ENCODE measurements at regions not wholly inside any gene's neighbourhood (a gene's known extent, or its start where the extent isn't known, plus 50 kb on each side); places are given as distances from the start of the nearest gene placed in this dataset.
"Not testable (repeated sequence)": the region's sequence is repeated elsewhere in the genome, so short reads cannot be mapped to it uniquely, and the experiment has no call there.

DNA sequence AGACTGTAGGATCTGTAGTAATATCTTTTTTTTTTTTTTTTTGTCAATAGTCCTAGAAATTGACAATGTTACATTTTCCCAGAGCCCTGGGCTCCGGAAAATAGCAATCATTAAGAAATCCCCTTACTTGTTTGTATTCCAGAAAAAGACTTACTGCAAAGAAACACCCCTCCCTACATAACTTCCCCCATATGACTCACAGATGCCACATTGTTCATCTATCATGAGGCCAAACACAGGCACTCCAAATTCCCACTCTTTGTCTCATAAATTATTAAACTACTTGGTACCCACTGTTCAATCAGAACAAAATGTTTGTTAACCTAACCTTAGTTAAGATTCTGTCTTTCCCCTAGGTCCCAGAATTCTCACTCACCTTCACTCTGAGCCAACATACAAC is 53.5 kb downstream of the TEX51 start:
- H3K9me3 Mint-ChIP-seq, result no peaks in the 10 kb centered on the region
- no peak overlapping the region for H3K27ac Mint-ChIP-seq
- CTCF ChIA-PET, result no interaction called here
- no peaks in the 10 kb centered on the region for H3K36me3 Mint-ChIP-seq (ENCODE audit: low read depth)
- ATAC-seq (no peak), DNase-seq (no peak)
- peaks cover 7% of the 10 kb centered on the region for H3K27me3 Mint-ChIP-seq
- no peak overlapping the region for H3K4me3 Mint-ChIP-seq
- peaks cover 3% of the 10 kb centered on the region for H3K4me1 Mint-ChIP-seq (ENCODE audit: low read depth)
- TF ChIP-seq, protein P1, sequence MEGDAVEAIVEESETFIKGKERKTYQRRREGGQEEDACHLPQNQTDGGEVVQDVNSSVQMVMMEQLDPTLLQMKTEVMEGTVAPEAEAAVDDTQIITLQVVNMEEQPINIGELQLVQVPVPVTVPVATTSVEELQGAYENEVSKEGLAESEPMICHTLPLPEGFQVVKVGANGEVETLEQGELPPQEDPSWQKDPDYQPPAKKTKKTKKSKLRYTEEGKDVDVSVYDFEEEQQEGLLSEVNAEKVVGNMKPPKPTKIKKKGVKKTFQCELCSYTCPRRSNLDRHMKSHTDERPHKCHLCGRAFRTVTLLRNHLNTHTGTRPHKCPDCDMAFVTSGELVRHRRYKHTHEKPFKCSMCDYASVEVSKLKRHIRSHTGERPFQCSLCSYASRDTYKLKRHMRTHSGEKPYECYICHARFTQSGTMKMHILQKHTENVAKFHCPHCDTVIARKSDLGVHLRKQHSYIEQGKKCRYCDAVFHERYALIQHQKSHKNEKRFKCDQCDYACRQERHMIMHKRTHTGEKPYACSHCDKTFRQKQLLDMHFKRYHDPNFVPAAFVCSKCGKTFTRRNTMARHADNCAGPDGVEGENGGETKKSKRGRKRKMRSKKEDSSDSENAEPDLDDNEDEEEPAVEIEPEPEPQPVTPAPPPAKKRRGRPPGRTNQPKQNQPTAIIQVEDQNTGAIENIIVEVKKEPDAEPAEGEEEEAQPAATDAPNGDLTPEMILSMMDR (IDR thresholded peaks at IDR 0.05), result no peak
- POLR2A ChIA-PET, result no interaction called here
- intact Hi-C loops (cut with micrococcal nuclease), result no loop called here

DNA sequence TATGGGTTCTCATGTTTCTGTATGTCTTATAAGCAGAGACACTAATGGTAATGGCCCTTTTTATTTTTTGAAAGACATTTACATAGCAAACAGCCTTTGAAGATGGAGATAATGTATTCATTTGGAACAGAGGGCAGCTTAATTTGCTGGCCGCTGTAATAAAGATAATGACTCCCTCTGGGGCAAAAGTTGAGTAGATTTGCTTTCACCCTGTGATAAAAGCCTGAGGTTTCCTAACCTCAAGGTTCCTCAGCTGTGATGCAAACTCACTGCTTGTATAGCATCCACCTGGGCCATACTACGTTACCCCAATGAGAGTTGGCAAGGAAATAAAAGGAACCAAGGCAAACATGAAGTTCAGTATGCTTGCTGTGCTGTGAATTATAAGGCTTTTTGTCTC is 54.8 kb downstream of the TEX51 start:
- H3K27me3 Mint-ChIP-seq, result peaks cover 11% of the 10 kb centered on the region
- ChIA-PET CTCF (no interaction called here), POLR2A (no interaction called here)
- ATAC-seq (no peak), DNase-seq (no peak)
- H3K9me3 Mint-ChIP-seq, result no peaks in the 10 kb centered on the region
- intact Hi-C loops (cut with micrococcal nuclease), result no loop called here
- no peaks in the 10 kb centered on the region for H3K36me3 Mint-ChIP-seq (ENCODE audit: low read depth)
- TF ChIP-seq, protein P1 (IDR thresholded peaks at IDR 0.05), result no peak
- no peak overlapping the region for H3K4me3 Mint-ChIP-seq
- no peak overlapping the region for H3K27ac Mint-ChIP-seq
- H3K4me1 Mint-ChIP-seq (ENCODE audit: low read depth), result peaks cover 3% of the 10 kb centered on the region

DNA sequence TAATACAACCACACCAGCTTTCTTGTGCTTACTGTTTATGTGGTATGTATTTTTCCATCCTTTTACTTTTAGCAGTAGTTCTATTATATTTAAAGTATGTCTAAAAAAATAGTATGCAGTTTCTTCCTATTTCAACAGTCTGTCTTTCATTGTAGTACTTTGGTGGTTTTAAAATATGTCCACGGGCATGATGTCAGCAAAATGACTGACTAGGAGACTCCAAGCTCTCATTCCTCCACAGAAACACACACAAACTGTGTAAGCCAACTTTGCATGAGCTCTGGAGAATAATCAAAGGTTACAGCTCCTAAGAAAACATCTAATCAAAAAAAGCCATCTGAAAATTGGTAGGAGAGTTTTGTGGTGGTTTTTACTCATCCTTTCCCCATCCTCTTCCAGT is 56.1 kb downstream of the TEX51 start:
- POLR2A ChIA-PET, result no interaction called here
- H3K27me3 Mint-ChIP-seq, result peaks cover 15% of the 10 kb centered on the region
- no peak overlapping the region for H3K4me3 Mint-ChIP-seq
- intact Hi-C loops (cut with micrococcal nuclease), result no loop called here
- DNase-seq (no peak), ATAC-seq (no peak)
- no peak overlapping the region for H3K27ac Mint-ChIP-seq
- H3K36me3 Mint-ChIP-seq (ENCODE audit: low read depth), result no peaks in the 10 kb centered on the region
- TF ChIP-seq, protein P1 (IDR thresholded peaks at IDR 0.05), result no peak
- peaks cover 3% of the 10 kb centered on the region for H3K9me3 Mint-ChIP-seq
- H3K4me1 Mint-ChIP-seq (ENCODE audit: low read depth), result peaks cover 3% of the 10 kb centered on the region
- CTCF ChIA-PET, result interaction anchor here (4.2 kb wide), 1 partner anchor 17 kb away, joined by 22 read pairs; no protein-coding TSS in a partner anchor

- H3K4me1 Mint-ChIP-seq (ENCODE audit: low read depth); POLR2A ChIA-PET; H3K4me3 Mint-ChIP-seq; DNase-seq; intact Hi-C loops (cut with micrococcal nuclease); ATAC-seq; H3K36me3 Mint-ChIP-seq (ENCODE audit: low read depth); H3K27ac Mint-ChIP-seq: not testable (repeated sequence)
- Mint-ChIP-seq H3K9me3 (peaks cover 11% of the 10 kb centered on the region), H3K27me3 (peaks cover 19% of the 10 kb centered on the region)
- CTCF ChIA-PET, result interaction anchor here (4.2 kb wide), 1 partner anchor 15 kb away, joined by 22 read pairs; no protein-coding TSS in a partner anchor
Observed at GRCh38 chr2:126956773-126957172, 58.1 kb downstream of the TEX51 start.

GRCh38 chr2:126963390-126963789 is 64.7 kb downstream of the TEX51 start:
- POLR2A ChIA-PET, result no interaction called here
- no peak for ATAC-seq
- DNase-seq, result no peak
- no peak overlapping the region for H3K27ac Mint-ChIP-seq
- H3K4me1 Mint-ChIP-seq (ENCODE audit: low read depth), result no peaks in the 10 kb centered on the region
- no peak overlapping the region for H3K4me3 Mint-ChIP-seq
- peaks cover 3% of the 10 kb centered on the region for H3K36me3 Mint-ChIP-seq (ENCODE audit: low read depth)
- TF ChIP-seq, protein P1 (IDR thresholded peaks at IDR 0.05), result no peak
- peaks cover 11% of the 10 kb centered on the region for H3K9me3 Mint-ChIP-seq
- intact Hi-C loops (cut with micrococcal nuclease), result no loop called here
- CTCF ChIA-PET, result interaction anchor here (1.6 kb wide), 1 partner anchor 9 kb away, joined by 8 read pairs; no protein-coding TSS in a partner anchor
- peaks cover 23% of the 10 kb centered on the region for H3K27me3 Mint-ChIP-seq

DNA sequence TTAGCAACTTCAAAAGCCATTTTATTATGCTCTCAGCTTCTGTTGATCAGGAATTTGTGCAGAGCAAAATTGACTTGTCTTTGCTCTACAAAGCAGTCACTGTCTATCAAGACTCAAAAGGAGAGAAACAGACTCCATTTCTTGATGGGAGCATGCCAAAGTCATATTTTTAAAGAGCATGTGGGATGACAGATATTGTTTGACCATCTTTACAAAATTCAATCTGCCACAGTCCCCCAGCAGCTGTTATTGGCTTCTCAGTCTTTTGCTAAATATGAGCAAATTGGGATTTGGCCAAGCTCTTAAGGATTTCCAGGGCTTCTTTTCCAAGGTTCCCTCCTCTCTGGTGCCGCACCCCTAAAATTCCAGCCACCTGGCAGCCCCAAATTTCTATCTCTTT is 67.9 kb downstream of the TEX51 start:
- Mint-ChIP-seq H3K27me3 (peaks cover 25% of the 10 kb centered on the region), H3K4me1 (ENCODE audit: low read depth) (no peaks in the 10 kb centered on the region), H3K27ac (no peak overlapping the region), H3K4me3 (no peak overlapping the region), H3K9me3 (no peaks in the 10 kb centered on the region), H3K36me3 (ENCODE audit: low read depth) (no peaks in the 10 kb centered on the region)
- ATAC-seq (no peak), DNase-seq (no peak)
- intact Hi-C loops (cut with micrococcal nuclease), result no loop called here
- ChIA-PET POLR2A (interaction anchor here (0.5 kb wide), 1 partner anchor 11 kb away, joined by 3 read pairs; no protein-coding TSS in a partner anchor), CTCF (no interaction called here)
- TF ChIP-seq, protein P1 (IDR thresholded peaks at IDR 0.05), result no peak

Measured in activated CD8-positive, alpha-beta T cell treated with anti-CD3 and anti-CD28 coated beads for 36 hours (primary cell).